Epidermal melanocyte (primary cell): ENCODE measurements at regions not wholly inside any gene's neighbourhood (a gene's known extent, or its start where the extent isn't known, plus 50 kb on each side); places are given as distances from the start of the nearest gene placed in this dataset.
"Not testable (repeated sequence)": the region's sequence is repeated elsewhere in the genome, so short reads cannot be mapped to it uniquely, and the experiment has no call there.

ENCODE experiments used
- DNase-seq: peaks from one replicate; pipeline ENCODE4 v3.0.0; 2011; ENCODE audit warnings: low spot score; ENCODE audit not compliant: insufficient read length

- DNase-seq = no peak
Observed at GRCh38 chr6:15842727-15843117, 179.9 kb upstream of the DTNBP1 start.

- DNase-seq = no peak
Observed at GRCh38 chr6:15841937-15842726, 179.3 kb upstream of the DTNBP1 start.

GRCh38 chr6:15839969-15840541 lies 177.2 kb upstream of the DTNBP1 start:
- no peak for DNase-seq

GRCh38 chr6:15837205-15837604 lies 174.4 kb upstream of the DTNBP1 start:
- DNase-seq = no peak

- no peak for DNase-seq
Observed at GRCh38 chr6:15832841-15833240, 170.0 kb upstream of the DTNBP1 start.

- no peak for DNase-seq
Observed at GRCh38 chr6:15829156-15829555, 166.3 kb upstream of the DTNBP1 start.

GRCh38 chr6:15827496-15828255 lies 164.8 kb upstream of the DTNBP1 start:
- no peak for DNase-seq

- no peak for DNase-seq
Observed at GRCh38 chr6:15826814-15827318, 164.0 kb upstream of the DTNBP1 start.

GRCh38 chr6:15825332-15825930 lies 162.6 kb upstream of the DTNBP1 start:
- no peak for DNase-seq

- no peak for DNase-seq
Observed at GRCh38 chr6:15824811-15825210, 162.0 kb upstream of the DTNBP1 start.

- DNase-seq = no peak
Observed at GRCh38 chr6:15823838-15824414, 161.1 kb upstream of the DTNBP1 start.

GRCh38 chr6:15822835-15823234 lies 160.0 kb upstream of the DTNBP1 start:
- no peak for DNase-seq

GRCh38 chr6:15819841-15820240 lies 157.0 kb upstream of the DTNBP1 start:
- DNase-seq = no peak

GRCh38 chr6:15819226-15819625 lies 156.4 kb upstream of the DTNBP1 start:
- no peak for DNase-seq

GRCh38 chr6:15818491-15818890 lies 155.7 kb upstream of the DTNBP1 start:
- no peak for DNase-seq

GRCh38 chr6:15818044-15818443 lies 155.2 kb upstream of the DTNBP1 start:
- no peak for DNase-seq

GRCh38 chr6:15817100-15817499 lies 154.3 kb upstream of the DTNBP1 start:
- no peak for DNase-seq

GRCh38 chr6:15816661-15817060 lies 153.8 kb upstream of the DTNBP1 start:
- no peak for DNase-seq

GRCh38 chr6:15813698-15814097 lies 150.9 kb upstream of the DTNBP1 start:
- not testable (repeated sequence) for DNase-seq

- DNase-seq = no peak
Observed at GRCh38 chr6:15811107-15811506, 148.3 kb upstream of the DTNBP1 start.

- DNase-seq = no peak
Observed at GRCh38 chr6:15810618-15811017, 147.8 kb upstream of the DTNBP1 start.
